ENCODE measurements at regions not wholly inside any gene's neighbourhood (a gene's known extent, or its start where the extent isn't known, plus 50 kb on each side); places are given as distances from the start of the nearest gene placed in this dataset.

DNA sequence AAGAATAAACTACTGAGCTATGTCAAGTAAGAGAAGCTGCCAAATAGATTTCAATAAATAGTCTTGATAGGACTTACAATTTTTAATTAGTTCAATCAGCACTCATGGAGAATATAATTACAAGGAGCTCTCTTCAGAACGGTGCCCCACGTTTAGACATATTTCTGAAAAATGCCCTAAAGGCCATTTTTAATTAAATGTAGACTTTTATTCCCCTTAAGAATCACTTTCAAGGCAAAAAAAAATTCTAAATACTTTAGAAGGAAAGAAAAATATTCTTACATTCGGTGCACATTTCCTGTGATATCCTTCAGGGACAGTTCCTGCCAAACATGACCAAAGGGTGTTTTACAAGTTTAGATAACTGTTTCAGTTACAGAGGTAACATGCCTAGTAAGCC, 202.5 kb upstream of the CDH7 start:
- ChIA-PET CTCF (no interaction called here), POLR2A (no interaction called here)
- Mint-ChIP-seq H3K9me3 (peaks cover 11% of the 10 kb centered on the region), H3K4me3 (no peak overlapping the region), H3K27me3 (ENCODE audit: low read depth) (no peaks in the 10 kb centered on the region), H3K4me1 (no peaks in the 10 kb centered on the region), H3K27ac (no peak overlapping the region), H3K36me3 (no peaks in the 10 kb centered on the region)
- no peak for ATAC-seq
- no peak for DNase-seq (ENCODE audit: low spot score)
- TF ChIP-seq JUN (CRISPR knock-in tag; IDR thresholded peaks at IDR 0.05) (no peak), NFATC4 (CRISPR knock-in tag; IDR thresholded peaks at IDR 0.05) (no peak), ZNF138 (CRISPR knock-in tag; conservative IDR thresholded peaks at IDR 0.05) (no peak), ZNF219 (CRISPR knock-in tag; IDR thresholded peaks at IDR 0.05; ENCODE audit: borderline replicate concordance) (no peak), HMGA2 (CRISPR knock-in tag; IDR thresholded peaks at IDR 0.05) (no peak)
- TF ChIP-seq, protein P1, sequence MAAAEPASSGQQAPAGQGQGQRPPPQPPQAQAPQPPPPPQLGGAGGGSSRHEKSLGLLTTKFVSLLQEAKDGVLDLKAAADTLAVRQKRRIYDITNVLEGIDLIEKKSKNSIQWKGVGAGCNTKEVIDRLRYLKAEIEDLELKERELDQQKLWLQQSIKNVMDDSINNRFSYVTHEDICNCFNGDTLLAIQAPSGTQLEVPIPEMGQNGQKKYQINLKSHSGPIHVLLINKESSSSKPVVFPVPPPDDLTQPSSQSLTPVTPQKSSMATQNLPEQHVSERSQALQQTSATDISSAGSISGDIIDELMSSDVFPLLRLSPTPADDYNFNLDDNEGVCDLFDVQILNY (CRISPR knock-in tag; IDR thresholded peaks at IDR 0.05) = no peak
- TF ChIP-seq, protein P2, sequence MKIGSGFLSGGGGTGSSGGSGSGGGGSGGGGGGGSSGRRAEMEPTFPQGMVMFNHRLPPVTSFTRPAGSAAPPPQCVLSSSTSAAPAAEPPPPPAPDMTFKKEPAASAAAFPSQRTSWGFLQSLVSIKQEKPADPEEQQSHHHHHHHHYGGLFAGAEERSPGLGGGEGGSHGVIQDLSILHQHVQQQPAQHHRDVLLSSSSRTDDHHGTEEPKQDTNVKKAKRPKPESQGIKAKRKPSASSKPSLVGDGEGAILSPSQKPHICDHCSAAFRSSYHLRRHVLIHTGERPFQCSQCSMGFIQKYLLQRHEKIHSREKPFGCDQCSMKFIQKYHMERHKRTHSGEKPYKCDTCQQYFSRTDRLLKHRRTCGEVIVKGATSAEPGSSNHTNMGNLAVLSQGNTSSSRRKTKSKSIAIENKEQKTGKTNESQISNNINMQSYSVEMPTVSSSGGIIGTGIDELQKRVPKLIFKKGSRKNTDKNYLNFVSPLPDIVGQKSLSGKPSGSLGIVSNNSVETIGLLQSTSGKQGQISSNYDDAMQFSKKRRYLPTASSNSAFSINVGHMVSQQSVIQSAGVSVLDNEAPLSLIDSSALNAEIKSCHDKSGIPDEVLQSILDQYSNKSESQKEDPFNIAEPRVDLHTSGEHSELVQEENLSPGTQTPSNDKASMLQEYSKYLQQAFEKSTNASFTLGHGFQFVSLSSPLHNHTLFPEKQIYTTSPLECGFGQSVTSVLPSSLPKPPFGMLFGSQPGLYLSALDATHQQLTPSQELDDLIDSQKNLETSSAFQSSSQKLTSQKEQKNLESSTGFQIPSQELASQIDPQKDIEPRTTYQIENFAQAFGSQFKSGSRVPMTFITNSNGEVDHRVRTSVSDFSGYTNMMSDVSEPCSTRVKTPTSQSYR (CRISPR knock-in tag; IDR thresholded peaks at IDR 0.05) = no peak
- TF ChIP-seq, protein P3, sequence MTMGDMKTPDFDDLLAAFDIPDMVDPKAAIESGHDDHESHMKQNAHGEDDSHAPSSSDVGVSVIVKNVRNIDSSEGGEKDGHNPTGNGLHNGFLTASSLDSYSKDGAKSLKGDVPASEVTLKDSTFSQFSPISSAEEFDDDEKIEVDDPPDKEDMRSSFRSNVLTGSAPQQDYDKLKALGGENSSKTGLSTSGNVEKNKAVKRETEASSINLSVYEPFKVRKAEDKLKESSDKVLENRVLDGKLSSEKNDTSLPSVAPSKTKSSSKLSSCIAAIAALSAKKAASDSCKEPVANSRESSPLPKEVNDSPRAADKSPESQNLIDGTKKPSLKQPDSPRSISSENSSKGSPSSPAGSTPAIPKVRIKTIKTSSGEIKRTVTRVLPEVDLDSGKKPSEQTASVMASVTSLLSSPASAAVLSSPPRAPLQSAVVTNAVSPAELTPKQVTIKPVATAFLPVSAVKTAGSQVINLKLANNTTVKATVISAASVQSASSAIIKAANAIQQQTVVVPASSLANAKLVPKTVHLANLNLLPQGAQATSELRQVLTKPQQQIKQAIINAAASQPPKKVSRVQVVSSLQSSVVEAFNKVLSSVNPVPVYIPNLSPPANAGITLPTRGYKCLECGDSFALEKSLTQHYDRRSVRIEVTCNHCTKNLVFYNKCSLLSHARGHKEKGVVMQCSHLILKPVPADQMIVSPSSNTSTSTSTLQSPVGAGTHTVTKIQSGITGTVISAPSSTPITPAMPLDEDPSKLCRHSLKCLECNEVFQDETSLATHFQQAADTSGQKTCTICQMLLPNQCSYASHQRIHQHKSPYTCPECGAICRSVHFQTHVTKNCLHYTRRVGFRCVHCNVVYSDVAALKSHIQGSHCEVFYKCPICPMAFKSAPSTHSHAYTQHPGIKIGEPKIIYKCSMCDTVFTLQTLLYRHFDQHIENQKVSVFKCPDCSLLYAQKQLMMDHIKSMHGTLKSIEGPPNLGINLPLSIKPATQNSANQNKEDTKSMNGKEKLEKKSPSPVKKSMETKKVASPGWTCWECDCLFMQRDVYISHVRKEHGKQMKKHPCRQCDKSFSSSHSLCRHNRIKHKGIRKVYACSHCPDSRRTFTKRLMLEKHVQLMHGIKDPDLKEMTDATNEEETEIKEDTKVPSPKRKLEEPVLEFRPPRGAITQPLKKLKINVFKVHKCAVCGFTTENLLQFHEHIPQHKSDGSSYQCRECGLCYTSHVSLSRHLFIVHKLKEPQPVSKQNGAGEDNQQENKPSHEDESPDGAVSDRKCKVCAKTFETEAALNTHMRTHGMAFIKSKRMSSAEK (CRISPR knock-in tag; IDR thresholded peaks at IDR 0.05; ENCODE audit: borderline replicate concordance) = no peak

DNA sequence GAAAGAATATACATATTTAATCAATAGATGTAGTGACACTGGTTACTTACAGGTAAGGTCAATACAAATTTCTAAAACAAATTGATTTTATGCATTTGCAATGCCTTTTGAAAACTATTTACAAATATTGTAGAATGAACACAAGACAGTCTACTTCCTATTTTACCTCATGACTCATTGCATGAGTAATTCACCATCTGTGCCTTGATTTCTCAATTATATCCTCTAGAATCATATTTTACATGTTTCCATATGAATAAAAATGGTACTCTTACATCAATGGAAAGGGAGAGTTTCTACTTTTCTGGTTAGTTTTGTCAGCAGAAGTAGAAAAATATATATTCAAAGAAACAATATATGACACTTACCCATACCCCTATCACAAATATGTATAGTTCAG, 203.8 kb upstream of the CDH7 start:
- H3K9me3 Mint-ChIP-seq = peaks cover 11% of the 10 kb centered on the region
- no peak overlapping the region for H3K27ac Mint-ChIP-seq
- no peaks in the 10 kb centered on the region for H3K27me3 Mint-ChIP-seq (ENCODE audit: low read depth)
- H3K36me3 Mint-ChIP-seq = no peaks in the 10 kb centered on the region
- ATAC-seq = no peak
- peaks cover 5% of the 10 kb centered on the region for H3K4me1 Mint-ChIP-seq
- TF ChIP-seq CREM (CRISPR knock-in tag; IDR thresholded peaks at IDR 0.05) (no peak), ETV6 (CRISPR knock-in tag; IDR thresholded peaks at IDR 0.05) (no peak), IRF2 (CRISPR knock-in tag; IDR thresholded peaks at IDR 0.05; ENCODE audit: borderline replicate concordance, low read depth) (no peak), SOX15 (CRISPR knock-in tag; IDR thresholded peaks at IDR 0.05) (no peak)
- TF ChIP-seq, protein P4, sequence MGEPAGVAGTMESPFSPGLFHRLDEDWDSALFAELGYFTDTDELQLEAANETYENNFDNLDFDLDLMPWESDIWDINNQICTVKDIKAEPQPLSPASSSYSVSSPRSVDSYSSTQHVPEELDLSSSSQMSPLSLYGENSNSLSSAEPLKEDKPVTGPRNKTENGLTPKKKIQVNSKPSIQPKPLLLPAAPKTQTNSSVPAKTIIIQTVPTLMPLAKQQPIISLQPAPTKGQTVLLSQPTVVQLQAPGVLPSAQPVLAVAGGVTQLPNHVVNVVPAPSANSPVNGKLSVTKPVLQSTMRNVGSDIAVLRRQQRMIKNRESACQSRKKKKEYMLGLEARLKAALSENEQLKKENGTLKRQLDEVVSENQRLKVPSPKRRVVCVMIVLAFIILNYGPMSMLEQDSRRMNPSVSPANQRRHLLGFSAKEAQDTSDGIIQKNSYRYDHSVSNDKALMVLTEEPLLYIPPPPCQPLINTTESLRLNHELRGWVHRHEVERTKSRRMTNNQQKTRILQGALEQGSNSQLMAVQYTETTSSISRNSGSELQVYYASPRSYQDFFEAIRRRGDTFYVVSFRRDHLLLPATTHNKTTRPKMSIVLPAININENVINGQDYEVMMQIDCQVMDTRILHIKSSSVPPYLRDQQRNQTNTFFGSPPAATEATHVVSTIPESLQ (CRISPR knock-in tag; IDR thresholded peaks at IDR 0.05) = no peak
- TF ChIP-seq, protein P5, sequence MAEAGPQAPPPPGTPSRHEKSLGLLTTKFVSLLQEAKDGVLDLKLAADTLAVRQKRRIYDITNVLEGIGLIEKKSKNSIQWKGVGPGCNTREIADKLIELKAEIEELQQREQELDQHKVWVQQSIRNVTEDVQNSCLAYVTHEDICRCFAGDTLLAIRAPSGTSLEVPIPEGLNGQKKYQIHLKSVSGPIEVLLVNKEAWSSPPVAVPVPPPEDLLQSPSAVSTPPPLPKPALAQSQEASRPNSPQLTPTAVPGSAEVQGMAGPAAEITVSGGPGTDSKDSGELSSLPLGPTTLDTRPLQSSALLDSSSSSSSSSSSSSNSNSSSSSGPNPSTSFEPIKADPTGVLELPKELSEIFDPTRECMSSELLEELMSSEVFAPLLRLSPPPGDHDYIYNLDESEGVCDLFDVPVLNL (CRISPR knock-in tag; IDR thresholded peaks at IDR 0.05; ENCODE audit: borderline replicate concordance, low read depth) = no peak
- TF ChIP-seq, protein P6, sequence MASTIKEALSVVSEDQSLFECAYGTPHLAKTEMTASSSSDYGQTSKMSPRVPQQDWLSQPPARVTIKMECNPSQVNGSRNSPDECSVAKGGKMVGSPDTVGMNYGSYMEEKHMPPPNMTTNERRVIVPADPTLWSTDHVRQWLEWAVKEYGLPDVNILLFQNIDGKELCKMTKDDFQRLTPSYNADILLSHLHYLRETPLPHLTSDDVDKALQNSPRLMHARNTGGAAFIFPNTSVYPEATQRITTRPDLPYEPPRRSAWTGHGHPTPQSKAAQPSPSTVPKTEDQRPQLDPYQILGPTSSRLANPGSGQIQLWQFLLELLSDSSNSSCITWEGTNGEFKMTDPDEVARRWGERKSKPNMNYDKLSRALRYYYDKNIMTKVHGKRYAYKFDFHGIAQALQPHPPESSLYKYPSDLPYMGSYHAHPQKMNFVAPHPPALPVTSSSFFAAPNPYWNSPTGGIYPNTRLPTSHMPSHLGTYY (CRISPR knock-in tag; IDR thresholded peaks at IDR 0.05) = no peak
- TF ChIP-seq, protein P7, sequence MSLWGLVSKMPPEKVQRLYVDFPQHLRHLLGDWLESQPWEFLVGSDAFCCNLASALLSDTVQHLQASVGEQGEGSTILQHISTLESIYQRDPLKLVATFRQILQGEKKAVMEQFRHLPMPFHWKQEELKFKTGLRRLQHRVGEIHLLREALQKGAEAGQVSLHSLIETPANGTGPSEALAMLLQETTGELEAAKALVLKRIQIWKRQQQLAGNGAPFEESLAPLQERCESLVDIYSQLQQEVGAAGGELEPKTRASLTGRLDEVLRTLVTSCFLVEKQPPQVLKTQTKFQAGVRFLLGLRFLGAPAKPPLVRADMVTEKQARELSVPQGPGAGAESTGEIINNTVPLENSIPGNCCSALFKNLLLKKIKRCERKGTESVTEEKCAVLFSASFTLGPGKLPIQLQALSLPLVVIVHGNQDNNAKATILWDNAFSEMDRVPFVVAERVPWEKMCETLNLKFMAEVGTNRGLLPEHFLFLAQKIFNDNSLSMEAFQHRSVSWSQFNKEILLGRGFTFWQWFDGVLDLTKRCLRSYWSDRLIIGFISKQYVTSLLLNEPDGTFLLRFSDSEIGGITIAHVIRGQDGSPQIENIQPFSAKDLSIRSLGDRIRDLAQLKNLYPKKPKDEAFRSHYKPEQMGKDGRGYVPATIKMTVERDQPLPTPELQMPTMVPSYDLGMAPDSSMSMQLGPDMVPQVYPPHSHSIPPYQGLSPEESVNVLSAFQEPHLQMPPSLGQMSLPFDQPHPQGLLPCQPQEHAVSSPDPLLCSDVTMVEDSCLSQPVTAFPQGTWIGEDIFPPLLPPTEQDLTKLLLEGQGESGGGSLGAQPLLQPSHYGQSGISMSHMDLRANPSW (CRISPR knock-in tag; conservative IDR thresholded peaks at IDR 0.05; ENCODE audit: low read depth) = no peak
- no peak overlapping the region for H3K4me3 Mint-ChIP-seq
- POLR2A ChIA-PET = no interaction called here
- CTCF ChIA-PET = no interaction called here
- no peak for DNase-seq (ENCODE audit: low spot score)
